ENCODE measurements at regions not wholly inside any gene's neighbourhood (a gene's known extent, or its start where the extent isn't known, plus 50 kb on each side); places are given as distances from the start of the nearest gene placed in this dataset.

DNA sequence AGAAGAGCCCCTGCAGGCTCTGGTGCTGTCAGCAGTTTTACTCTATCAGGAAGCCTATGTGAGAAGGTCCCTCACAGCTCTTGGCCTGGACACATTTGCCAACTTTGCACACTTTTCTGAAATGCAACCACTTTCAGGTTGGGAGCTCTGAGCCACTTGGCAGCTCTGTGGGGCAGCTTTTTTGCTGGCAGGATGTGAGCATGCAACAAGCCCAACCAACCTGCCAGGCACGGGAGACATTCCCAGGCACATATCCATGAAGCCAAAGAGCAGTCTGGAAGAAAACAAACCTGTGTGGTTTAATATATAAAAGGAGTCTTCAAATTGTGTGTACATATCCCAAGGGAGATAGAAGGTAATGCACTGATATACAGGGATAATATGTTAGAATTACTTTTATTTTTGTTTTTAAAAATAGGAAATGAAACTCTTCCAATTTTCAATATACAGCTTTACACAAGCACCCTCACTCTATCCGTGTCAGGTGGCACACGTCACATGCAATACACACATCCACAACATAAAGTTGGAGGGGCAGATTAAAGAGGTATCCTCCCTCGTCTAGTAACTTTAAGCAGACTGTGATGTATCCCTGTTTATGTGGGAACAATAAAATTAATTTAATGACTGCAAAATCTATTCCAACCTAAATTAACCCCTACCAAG is 57.4 kb upstream of the COX10 start:
- Mint-ChIP-seq H3K4me3 (ENCODE audit: unreplicated experiment) (no peak overlapping the region), H3K27me3 (ENCODE audit: unreplicated experiment) (no peaks in the 10 kb centered on the region), H3K9me3 (ENCODE audit: unreplicated experiment) (peaks cover 1% of the 10 kb centered on the region), H3K4me1 (ENCODE audit: low read depth, unreplicated experiment) (no peaks in the 10 kb centered on the region), H3K36me3 (ENCODE audit: unreplicated experiment) (no peaks in the 10 kb centered on the region), H3K27ac (ENCODE audit: unreplicated experiment) (no peak overlapping the region)
- no peak for DNase-seq
- TF ChIP-seq, protein P1, sequence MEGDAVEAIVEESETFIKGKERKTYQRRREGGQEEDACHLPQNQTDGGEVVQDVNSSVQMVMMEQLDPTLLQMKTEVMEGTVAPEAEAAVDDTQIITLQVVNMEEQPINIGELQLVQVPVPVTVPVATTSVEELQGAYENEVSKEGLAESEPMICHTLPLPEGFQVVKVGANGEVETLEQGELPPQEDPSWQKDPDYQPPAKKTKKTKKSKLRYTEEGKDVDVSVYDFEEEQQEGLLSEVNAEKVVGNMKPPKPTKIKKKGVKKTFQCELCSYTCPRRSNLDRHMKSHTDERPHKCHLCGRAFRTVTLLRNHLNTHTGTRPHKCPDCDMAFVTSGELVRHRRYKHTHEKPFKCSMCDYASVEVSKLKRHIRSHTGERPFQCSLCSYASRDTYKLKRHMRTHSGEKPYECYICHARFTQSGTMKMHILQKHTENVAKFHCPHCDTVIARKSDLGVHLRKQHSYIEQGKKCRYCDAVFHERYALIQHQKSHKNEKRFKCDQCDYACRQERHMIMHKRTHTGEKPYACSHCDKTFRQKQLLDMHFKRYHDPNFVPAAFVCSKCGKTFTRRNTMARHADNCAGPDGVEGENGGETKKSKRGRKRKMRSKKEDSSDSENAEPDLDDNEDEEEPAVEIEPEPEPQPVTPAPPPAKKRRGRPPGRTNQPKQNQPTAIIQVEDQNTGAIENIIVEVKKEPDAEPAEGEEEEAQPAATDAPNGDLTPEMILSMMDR (IDR thresholded peaks at IDR 0.05; ENCODE audit: partially characterized antibody, unreplicated experiment), result no peak

DNA sequence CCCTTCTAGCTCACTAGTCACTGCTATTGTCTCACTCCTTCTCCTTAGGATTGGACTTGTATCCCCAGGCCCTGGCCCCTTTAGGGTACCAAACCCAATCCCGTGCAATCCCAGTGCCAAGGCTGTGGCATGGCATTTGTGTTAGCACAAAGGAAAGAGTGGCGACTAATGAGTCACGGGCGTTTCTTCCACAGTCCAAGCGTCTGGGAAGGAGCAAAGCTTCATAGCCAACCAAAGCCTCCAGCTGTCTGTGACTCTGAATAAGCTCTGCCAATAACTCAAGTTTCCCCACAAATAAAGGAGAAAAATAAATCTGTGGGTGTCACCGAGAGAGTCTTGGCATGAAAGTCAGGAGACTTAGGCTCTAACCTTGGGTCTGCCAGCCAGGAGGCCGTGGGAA is 54.6 kb upstream of the COX10 start:
- no peak for DNase-seq
- H3K4me3 Mint-ChIP-seq (ENCODE audit: unreplicated experiment), result no peak overlapping the region
- H3K4me1 Mint-ChIP-seq (ENCODE audit: low read depth, unreplicated experiment), result no peaks in the 10 kb centered on the region
- TF ChIP-seq, protein P1 (IDR thresholded peaks at IDR 0.05; ENCODE audit: partially characterized antibody, unreplicated experiment), result no peak
- peaks cover 1% of the 10 kb centered on the region for H3K9me3 Mint-ChIP-seq (ENCODE audit: unreplicated experiment)
- H3K27ac Mint-ChIP-seq (ENCODE audit: unreplicated experiment), result no peak overlapping the region
- peaks cover 4% of the 10 kb centered on the region for H3K27me3 Mint-ChIP-seq (ENCODE audit: unreplicated experiment)
- H3K36me3 Mint-ChIP-seq (ENCODE audit: unreplicated experiment), result no peaks in the 10 kb centered on the region

GRCh38 chr17:14015271-14015670 is 54.0 kb upstream of the COX10 start:
- Mint-ChIP-seq H3K36me3 (ENCODE audit: unreplicated experiment) (no peaks in the 10 kb centered on the region), H3K4me3 (ENCODE audit: unreplicated experiment) (no peak overlapping the region), H3K9me3 (ENCODE audit: unreplicated experiment) (peaks cover 1% of the 10 kb centered on the region), H3K27me3 (ENCODE audit: unreplicated experiment) (peaks cover 4% of the 10 kb centered on the region), H3K4me1 (ENCODE audit: low read depth, unreplicated experiment) (no peaks in the 10 kb centered on the region), H3K27ac (ENCODE audit: unreplicated experiment) (no peak overlapping the region)
- TF ChIP-seq, protein P1 (IDR thresholded peaks at IDR 0.05; ENCODE audit: partially characterized antibody, unreplicated experiment), result no peak
- DNase-seq, result no peak

DNA sequence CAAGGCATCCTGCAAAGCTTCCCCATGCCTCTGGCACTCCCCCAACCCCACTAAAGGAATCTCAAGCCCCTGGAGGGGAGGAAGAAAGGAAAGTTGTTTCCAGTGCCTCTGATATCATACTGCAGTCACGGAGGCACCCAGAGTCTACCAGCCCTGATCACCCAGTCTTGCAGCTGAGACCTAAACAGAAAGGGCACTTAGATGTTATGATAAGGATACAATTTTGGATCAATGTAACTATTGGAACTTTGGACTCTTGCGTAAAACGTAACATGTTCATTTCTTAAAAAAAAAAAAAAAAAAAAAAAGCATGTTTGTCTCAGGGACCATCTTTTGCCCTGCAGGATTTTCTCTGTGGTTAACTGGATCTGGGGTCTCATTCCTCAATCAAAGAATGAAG is 52.4 kb upstream of the COX10 start:
- no peak for DNase-seq
- Mint-ChIP-seq H3K27me3 (ENCODE audit: unreplicated experiment) (peaks cover 4% of the 10 kb centered on the region), H3K9me3 (ENCODE audit: unreplicated experiment) (peaks cover 1% of the 10 kb centered on the region), H3K4me3 (ENCODE audit: unreplicated experiment) (no peak overlapping the region), H3K27ac (ENCODE audit: unreplicated experiment) (no peak overlapping the region), H3K36me3 (ENCODE audit: unreplicated experiment) (no peaks in the 10 kb centered on the region), H3K4me1 (ENCODE audit: low read depth, unreplicated experiment) (no peaks in the 10 kb centered on the region)
- TF ChIP-seq, protein P1 (IDR thresholded peaks at IDR 0.05; ENCODE audit: partially characterized antibody, unreplicated experiment), result no peak

GRCh38 chr17:14019186-14019956 is 49.9 kb upstream of the COX10 start:
- Mint-ChIP-seq H3K36me3 (ENCODE audit: unreplicated experiment) (no peaks in the 10 kb centered on the region), H3K9me3 (ENCODE audit: unreplicated experiment) (peaks cover 1% of the 10 kb centered on the region), H3K27ac (ENCODE audit: unreplicated experiment) (no peak overlapping the region), H3K4me1 (ENCODE audit: low read depth, unreplicated experiment) (no peaks in the 10 kb centered on the region), H3K27me3 (ENCODE audit: unreplicated experiment) (peaks cover 4% of the 10 kb centered on the region), H3K4me3 (ENCODE audit: unreplicated experiment) (no peak overlapping the region)
- TF ChIP-seq, protein P1 (IDR thresholded peaks at IDR 0.05; ENCODE audit: partially characterized antibody, unreplicated experiment), result no peak
- DNase-seq, result no peak
